Type B pancreatic cell (in vitro differentiated cells): ENCODE measurements at regions not wholly inside any gene's neighbourhood (a gene's known extent, or its start where the extent isn't known, plus 50 kb on each side); places are given as distances from the start of the nearest gene placed in this dataset.
"Not testable (repeated sequence)": the region's sequence is repeated elsewhere in the genome, so short reads cannot be mapped to it uniquely, and the experiment has no call there.

Source experiments
- DNase-seq: peaks from one replicate; pipeline ENCODE4 v3.0.0; 2021; ENCODE audit warnings: mixed read lengths; ENCODE audit not compliant: unreplicated experiment; ENCODE audit errors: extremely low spot score
- H3K27ac Mint-ChIP-seq: 2 replicates; pipeline ENCODE4 v1.8.0; 2021; ENCODE audit warnings: mild to moderate bottlenecking, mixed read lengths
- H3K27me3 Mint-ChIP-seq: 2 replicates; pipeline ENCODE4 v1.8.0; 2021; ENCODE audit warnings: mixed read lengths
- H3K36me3 Mint-ChIP-seq: 2 replicates; pipeline ENCODE4 v1.8.0; 2021; ENCODE audit warnings: mixed read lengths
- H3K4me1 Mint-ChIP-seq: one replicate; pipeline ENCODE4 v1.8.0; 2021; ENCODE audit warnings: mixed read lengths; ENCODE audit not compliant: unreplicated experiment
- H3K4me3 Mint-ChIP-seq: 2 replicates; pipeline ENCODE4 v1.8.0; 2021; ENCODE audit warnings: mild to moderate bottlenecking, mixed read lengths
- H3K9me3 Mint-ChIP-seq: 2 replicates; pipeline ENCODE4 v1.8.0; 2021; ENCODE audit warnings: mixed read lengths
- TF ChIP-seq, protein P1 (sequence below): fragments of 200-600 bp; sonication (generic); conservative IDR thresholded peaks from 2 replicates; pipeline ENCODE4 v1.5.0; 2021; ENCODE audit warnings: antibody characterized with exemption, mild to moderate bottlenecking

- Mint-ChIP-seq H3K9me3 (peaks cover 10% of the 10 kb centered on the region), H3K36me3 (no peaks in the 10 kb centered on the region), H3K27me3 (no peaks in the 10 kb centered on the region), H3K27ac (no peak overlapping the region), H3K4me3 (no peak overlapping the region), H3K4me1 (no peaks in the 10 kb centered on the region)
- TF ChIP-seq, protein P1, sequence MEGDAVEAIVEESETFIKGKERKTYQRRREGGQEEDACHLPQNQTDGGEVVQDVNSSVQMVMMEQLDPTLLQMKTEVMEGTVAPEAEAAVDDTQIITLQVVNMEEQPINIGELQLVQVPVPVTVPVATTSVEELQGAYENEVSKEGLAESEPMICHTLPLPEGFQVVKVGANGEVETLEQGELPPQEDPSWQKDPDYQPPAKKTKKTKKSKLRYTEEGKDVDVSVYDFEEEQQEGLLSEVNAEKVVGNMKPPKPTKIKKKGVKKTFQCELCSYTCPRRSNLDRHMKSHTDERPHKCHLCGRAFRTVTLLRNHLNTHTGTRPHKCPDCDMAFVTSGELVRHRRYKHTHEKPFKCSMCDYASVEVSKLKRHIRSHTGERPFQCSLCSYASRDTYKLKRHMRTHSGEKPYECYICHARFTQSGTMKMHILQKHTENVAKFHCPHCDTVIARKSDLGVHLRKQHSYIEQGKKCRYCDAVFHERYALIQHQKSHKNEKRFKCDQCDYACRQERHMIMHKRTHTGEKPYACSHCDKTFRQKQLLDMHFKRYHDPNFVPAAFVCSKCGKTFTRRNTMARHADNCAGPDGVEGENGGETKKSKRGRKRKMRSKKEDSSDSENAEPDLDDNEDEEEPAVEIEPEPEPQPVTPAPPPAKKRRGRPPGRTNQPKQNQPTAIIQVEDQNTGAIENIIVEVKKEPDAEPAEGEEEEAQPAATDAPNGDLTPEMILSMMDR: no peak
- DNase-seq: no peak
These were observed 112.5 kb upstream of the SKAP2 start for GRCh38 chr7:26976840-26977239.

DNA sequence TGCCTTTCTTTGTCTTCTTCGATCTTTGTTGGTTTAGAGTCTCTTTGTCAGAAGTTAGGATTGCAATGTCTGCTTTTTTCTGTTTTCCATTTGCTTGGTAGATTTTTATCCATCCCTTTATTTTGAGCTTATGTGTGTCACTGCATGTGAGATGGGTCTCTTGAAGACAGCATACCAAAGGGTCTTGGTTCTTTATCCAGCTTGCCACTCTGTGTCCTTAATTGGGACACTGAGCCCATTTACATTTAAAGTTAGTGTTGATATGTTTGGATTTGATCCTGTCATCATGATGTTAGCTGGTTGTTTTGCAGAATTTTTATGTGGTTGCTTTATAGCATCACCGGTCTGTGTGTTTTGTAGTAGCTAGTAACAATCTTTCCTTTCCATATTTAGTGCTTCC, 107.5 kb upstream of the SKAP2 start:
- not testable (repeated sequence) for H3K27me3 Mint-ChIP-seq, H3K36me3 Mint-ChIP-seq, H3K27ac Mint-ChIP-seq, H3K4me1 Mint-ChIP-seq, DNase-seq, H3K4me3 Mint-ChIP-seq
- H3K9me3 Mint-ChIP-seq: peaks cover 17% of the 10 kb centered on the region

- Mint-ChIP-seq H3K4me1 (no peaks in the 10 kb centered on the region), H3K9me3 (no peaks in the 10 kb centered on the region), H3K27me3 (no peaks in the 10 kb centered on the region), H3K36me3 (no peaks in the 10 kb centered on the region), H3K4me3 (peak overlapping the region; percentile 32), H3K27ac (no peak overlapping the region)
- TF ChIP-seq, protein P1: no peak
- DNase-seq: no peak
These were observed 101.3 kb upstream of the SKAP2 start for GRCh38 chr7:26965724-26966123.

DNA sequence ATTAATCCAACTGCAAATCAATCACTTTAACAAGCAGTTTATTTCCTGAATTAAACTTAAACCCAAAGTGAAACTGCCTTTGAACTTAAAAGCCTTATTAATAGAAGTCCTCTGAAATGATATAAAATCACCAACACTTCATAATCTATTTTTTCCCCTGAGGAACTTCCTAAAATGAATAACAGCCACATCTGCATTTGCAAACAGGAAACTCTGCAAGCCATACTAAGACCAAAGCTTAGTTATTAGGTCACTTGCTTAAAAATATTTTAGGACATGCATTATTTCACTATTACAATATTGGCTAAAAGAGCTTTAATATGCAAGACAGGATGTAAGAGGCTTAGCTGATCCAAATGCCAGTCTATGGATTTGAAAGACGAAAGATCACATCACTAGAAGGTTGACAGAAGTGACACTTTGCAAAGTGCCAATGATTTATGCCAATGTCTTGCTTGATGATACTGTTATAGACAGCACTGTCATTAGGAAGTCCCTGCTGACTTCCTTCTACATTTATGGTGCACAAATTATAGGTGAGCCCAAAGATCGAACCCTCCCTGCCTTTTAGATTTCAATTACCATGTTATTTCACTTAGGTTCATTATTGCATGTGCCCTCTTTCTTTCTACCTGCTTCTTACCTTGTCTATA, 99.9 kb upstream of the SKAP2 start:
- H3K27me3 Mint-ChIP-seq: no peaks in the 10 kb centered on the region
- H3K4me3 Mint-ChIP-seq: no peak overlapping the region
- no peak for DNase-seq
- H3K9me3 Mint-ChIP-seq: no peaks in the 10 kb centered on the region
- TF ChIP-seq, protein P1: no peak
- no peaks in the 10 kb centered on the region for H3K4me1 Mint-ChIP-seq
- H3K36me3 Mint-ChIP-seq: no peaks in the 10 kb centered on the region
- H3K27ac Mint-ChIP-seq: no peak overlapping the region

- Mint-ChIP-seq H3K27ac (no peak overlapping the region), H3K4me3 (no peak overlapping the region), H3K9me3 (no peaks in the 10 kb centered on the region), H3K4me1 (peaks cover 3% of the 10 kb centered on the region), H3K36me3 (no peaks in the 10 kb centered on the region), H3K27me3 (no peaks in the 10 kb centered on the region)
- DNase-seq: no peak
- TF ChIP-seq, protein P1: no peak
These were observed 94.9 kb upstream of the SKAP2 start for GRCh38 chr7:26959290-26959689.

DNA sequence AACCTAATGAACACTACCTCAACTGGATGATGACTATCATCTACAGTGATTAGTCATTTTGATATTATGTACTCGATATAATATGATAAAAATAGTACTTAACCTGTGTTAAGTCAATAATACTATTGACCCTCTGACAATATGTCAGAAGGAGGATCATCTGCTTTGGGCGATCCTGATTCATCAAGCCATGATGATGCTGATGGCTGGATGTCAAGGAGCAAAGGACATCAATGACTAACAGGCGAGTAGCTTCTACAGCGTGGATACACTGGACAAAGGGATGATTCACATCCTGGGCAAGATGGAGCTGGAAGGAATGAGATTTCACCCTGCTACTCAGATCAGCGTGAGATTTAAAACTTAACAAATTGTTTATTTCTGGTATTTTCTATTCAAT, 94.4 kb upstream of the SKAP2 start:
- TF ChIP-seq, protein P1: no peak
- Mint-ChIP-seq H3K27me3 (no peaks in the 10 kb centered on the region), H3K27ac (no peak overlapping the region), H3K36me3 (no peaks in the 10 kb centered on the region), H3K9me3 (no peaks in the 10 kb centered on the region), H3K4me1 (peaks cover 3% of the 10 kb centered on the region), H3K4me3 (no peak overlapping the region)
- no peak for DNase-seq
